ENCODE measurements at regions not wholly inside any gene's neighbourhood (a gene's known extent, or its start where the extent isn't known, plus 50 kb on each side); places are given as distances from the start of the nearest gene placed in this dataset.
"Not testable (repeated sequence)": the region's sequence is repeated elsewhere in the genome, so short reads cannot be mapped to it uniquely, and the experiment has no call there.

- Histone ChIP-seq H3K4me3 (ENCODE audit: low read depth, low read length) (no peak overlapping the region), H3K27me3 (ENCODE audit: insufficient read depth, low read depth, severe bottlenecking) (no peaks in the 10 kb centered on the region), H3K9me3 (ENCODE audit: severe bottlenecking) (no peaks in the 10 kb centered on the region), H3K36me3 (no peaks in the 10 kb centered on the region), H3K27ac (no peak overlapping the region)
- DNase-seq, result no peak
- TF ChIP-seq, protein P1, sequence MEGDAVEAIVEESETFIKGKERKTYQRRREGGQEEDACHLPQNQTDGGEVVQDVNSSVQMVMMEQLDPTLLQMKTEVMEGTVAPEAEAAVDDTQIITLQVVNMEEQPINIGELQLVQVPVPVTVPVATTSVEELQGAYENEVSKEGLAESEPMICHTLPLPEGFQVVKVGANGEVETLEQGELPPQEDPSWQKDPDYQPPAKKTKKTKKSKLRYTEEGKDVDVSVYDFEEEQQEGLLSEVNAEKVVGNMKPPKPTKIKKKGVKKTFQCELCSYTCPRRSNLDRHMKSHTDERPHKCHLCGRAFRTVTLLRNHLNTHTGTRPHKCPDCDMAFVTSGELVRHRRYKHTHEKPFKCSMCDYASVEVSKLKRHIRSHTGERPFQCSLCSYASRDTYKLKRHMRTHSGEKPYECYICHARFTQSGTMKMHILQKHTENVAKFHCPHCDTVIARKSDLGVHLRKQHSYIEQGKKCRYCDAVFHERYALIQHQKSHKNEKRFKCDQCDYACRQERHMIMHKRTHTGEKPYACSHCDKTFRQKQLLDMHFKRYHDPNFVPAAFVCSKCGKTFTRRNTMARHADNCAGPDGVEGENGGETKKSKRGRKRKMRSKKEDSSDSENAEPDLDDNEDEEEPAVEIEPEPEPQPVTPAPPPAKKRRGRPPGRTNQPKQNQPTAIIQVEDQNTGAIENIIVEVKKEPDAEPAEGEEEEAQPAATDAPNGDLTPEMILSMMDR (IDR thresholded peaks at IDR 0.05; ENCODE audit: low read depth, low read length), result no peak
Observed at GRCh38 chr5:44183312-44183711, 205.9 kb downstream of the FGF10 start.

DNA sequence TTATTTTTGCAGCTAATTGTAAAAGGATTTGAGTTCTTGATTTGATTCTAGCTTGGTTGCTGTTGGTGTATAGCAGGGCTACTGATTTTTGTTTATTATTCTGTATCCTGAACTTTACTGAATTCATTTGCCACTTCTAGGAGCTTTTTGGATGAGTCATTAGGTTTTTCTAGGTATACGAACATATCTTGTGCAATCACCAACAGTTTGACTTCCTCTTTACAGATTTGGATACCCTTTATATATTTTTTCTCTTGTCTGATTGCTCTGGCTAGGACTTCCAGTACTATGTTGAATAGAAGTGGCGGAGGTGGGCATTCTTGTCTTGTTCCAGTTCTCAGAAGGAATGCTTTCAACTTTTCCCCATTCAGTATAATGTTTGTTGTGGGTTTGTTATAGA, 210.8 kb downstream of the FGF10 start:
- H3K36me3 ChIP-seq, result no peaks in the 10 kb centered on the region
- H3K27me3 ChIP-seq (ENCODE audit: insufficient read depth, low read depth, severe bottlenecking), result no peaks in the 10 kb centered on the region
- TF ChIP-seq, protein P1 (IDR thresholded peaks at IDR 0.05; ENCODE audit: low read depth, low read length), result no peak
- no peak overlapping the region for H3K27ac ChIP-seq
- DNase-seq, result no peak
- peaks cover 4% of the 10 kb centered on the region for H3K9me3 ChIP-seq (ENCODE audit: severe bottlenecking)
- H3K4me3 ChIP-seq (ENCODE audit: low read depth, low read length), result no peak overlapping the region

GRCh38 chr5:44167540-44167939, 221.7 kb downstream of the FGF10 start:
- Histone ChIP-seq H3K4me3 (ENCODE audit: low read depth, low read length) (no peak overlapping the region), H3K36me3 (no peaks in the 10 kb centered on the region), H3K27ac (no peak overlapping the region)

GRCh38 chr5:44160369-44160768, 228.9 kb downstream of the FGF10 start:
- TF ChIP-seq, protein P1 (IDR thresholded peaks at IDR 0.05; ENCODE audit: low read depth, low read length), result no peak
- H3K4me3 ChIP-seq (ENCODE audit: low read depth, low read length), result no peak overlapping the region
- no peaks in the 10 kb centered on the region for H3K36me3 ChIP-seq
- H3K27me3 ChIP-seq (ENCODE audit: insufficient read depth, low read depth, severe bottlenecking), result peaks cover 5% of the 10 kb centered on the region
- peaks cover 2% of the 10 kb centered on the region for H3K9me3 ChIP-seq (ENCODE audit: severe bottlenecking)
- no peak for DNase-seq
- H3K27ac ChIP-seq, result no peak overlapping the region

More at GRCh38 chr5:44167540-44167939, 221.7 kb downstream of the FGF10 start:
- Histone ChIP-seq H3K9me3 (ENCODE audit: severe bottlenecking) (no peaks in the 10 kb centered on the region), H3K27me3 (ENCODE audit: insufficient read depth, low read depth, severe bottlenecking) (peaks cover 4% of the 10 kb centered on the region)
- TF ChIP-seq, protein P1 (IDR thresholded peaks at IDR 0.05; ENCODE audit: low read depth, low read length), result no peak
- DNase-seq, result no peak

DNA sequence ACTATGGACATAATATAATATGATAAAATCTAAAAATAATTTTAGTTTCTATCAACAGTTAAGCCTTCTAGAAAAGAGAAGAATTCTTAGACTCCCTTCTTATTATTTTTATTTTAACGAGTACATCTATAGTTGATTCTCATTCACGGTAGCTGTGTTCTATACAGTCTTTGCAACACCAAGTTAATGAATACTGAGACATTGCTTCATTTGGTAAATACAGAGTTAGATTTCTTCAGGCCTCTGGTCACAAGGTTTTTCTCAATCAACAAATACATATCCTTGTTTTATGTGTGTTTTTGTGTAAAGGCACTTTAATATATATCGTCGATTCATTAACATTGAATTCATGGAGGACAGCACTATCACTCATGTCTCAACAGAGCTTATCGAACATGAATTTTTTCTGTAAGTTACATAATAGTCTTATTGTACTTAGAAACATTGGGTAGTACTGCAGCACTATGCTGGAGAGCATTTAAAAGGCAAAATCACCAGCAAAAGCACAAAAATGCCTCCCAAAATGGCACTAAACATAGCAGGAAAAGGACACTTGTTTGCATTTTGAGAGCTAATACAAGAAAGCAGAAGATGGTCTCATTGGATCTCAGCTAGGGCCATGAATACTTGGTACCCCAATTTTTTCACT, 239.0 kb downstream of the FGF10 start:
- no peak overlapping the region for H3K4me3 ChIP-seq (ENCODE audit: low read depth, low read length)
- TF ChIP-seq, protein P1 (IDR thresholded peaks at IDR 0.05; ENCODE audit: low read depth, low read length), result no peak
- no peaks in the 10 kb centered on the region for H3K36me3 ChIP-seq
- peaks cover 4% of the 10 kb centered on the region for H3K9me3 ChIP-seq (ENCODE audit: severe bottlenecking)
- DNase-seq, result no peak
- no peaks in the 10 kb centered on the region for H3K27me3 ChIP-seq (ENCODE audit: insufficient read depth, low read depth, severe bottlenecking)
- no peak overlapping the region for H3K27ac ChIP-seq

DNA sequence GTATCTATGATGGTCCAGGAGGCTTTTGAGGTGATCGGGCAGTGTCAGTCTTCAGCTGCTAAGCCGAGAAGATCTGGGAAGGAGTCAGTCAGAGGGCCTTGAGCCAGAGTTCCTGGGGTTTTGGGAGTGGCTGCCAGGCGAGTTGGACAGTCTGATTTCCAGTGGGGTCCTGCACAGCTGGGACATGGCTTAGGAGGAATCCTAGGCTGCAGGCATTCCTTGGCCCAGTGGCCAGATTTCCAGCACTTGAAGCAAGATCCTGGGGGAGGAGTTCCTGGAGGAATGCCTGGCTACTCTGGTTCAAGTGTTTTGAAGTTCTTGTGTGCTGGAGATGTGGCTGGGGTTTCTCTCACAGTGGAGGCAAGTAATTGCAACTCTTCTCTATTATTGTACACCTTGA, 271.3 kb downstream of the FGF10 start:
- H3K4me3 ChIP-seq (ENCODE audit: low read depth, low read length); H3K9me3 ChIP-seq (ENCODE audit: severe bottlenecking); H3K36me3 ChIP-seq; H3K27ac ChIP-seq; DNase-seq: not testable (repeated sequence)
- peaks cover 29% of the 10 kb centered on the region for H3K27me3 ChIP-seq (ENCODE audit: insufficient read depth, low read depth, severe bottlenecking)

DNA sequence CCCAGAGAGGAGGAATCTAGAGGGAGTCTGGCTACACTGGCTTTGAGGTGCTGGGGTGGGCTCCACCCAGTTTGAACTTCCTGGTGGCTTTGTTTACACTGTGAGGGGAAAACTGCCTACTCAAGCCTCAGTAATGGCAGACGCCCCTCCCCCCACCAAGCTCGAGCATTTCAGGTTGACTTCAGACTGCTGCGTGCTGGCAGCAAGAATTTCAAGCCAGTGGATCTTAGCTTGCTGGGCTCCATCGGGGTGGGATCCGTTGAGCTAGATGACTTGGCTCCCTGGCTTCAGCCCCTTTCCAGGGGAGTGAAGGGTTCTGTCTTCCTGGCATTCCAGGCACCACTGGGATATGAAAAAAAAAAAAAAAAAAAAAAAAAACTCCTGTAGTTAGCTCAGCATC, 281.0 kb downstream of the FGF10 start:
- H3K9me3 ChIP-seq (ENCODE audit: severe bottlenecking); DNase-seq; H3K27me3 ChIP-seq (ENCODE audit: insufficient read depth, low read depth, severe bottlenecking); H3K4me3 ChIP-seq (ENCODE audit: low read depth, low read length); H3K27ac ChIP-seq; H3K36me3 ChIP-seq: not testable (repeated sequence)
